ENCODE measurements at regions not wholly inside any gene's neighbourhood (a gene's known extent, or its start where the extent isn't known, plus 50 kb on each side); places are given as distances from the start of the nearest gene placed in this dataset.

DNA sequence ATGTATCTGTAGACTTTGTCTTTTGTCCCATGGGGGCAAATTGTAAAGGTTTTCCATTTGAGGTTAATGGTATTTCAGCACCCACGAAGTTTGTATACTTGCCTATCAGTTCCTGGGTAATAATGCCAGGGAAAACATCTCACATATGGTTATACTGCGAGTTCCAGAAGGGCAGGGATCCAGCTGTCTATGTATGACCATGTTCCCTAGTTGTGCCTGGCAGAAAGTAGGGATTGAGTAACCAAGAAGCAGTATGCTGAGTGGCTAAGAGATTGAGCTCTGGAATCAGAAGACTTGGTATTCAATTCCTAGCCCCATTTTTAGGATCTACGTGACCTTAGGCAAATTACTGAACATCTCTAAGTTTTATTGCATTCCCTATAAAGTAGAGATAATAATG, 173.2 kb upstream of the PWP1 start:
- no peak for TF ChIP-seq L3MBTL2 (conservative IDR thresholded peaks at IDR 0.05)
- no peak for TF ChIP-seq FOXM1 (IDR thresholded peaks at IDR 0.05; ENCODE audit: borderline replicate concordance)
- no peak for TF ChIP-seq NFRKB (IDR thresholded peaks at IDR 0.05)
- TF ChIP-seq, protein P1, sequence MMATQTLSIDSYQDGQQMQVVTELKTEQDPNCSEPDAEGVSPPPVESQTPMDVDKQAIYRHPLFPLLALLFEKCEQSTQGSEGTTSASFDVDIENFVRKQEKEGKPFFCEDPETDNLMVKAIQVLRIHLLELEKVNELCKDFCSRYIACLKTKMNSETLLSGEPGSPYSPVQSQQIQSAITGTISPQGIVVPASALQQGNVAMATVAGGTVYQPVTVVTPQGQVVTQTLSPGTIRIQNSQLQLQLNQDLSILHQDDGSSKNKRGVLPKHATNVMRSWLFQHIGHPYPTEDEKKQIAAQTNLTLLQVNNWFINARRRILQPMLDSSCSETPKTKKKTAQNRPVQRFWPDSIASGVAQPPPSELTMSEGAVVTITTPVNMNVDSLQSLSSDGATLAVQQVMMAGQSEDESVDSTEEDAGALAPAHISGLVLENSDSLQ (IDR thresholded peaks at IDR 0.05), result no peak
